SK-N-SH treated with all-trans-retinoic acid at 6 μM for 48 hours (cell line): ENCODE measurements at regions not wholly inside any gene's neighbourhood (a gene's known extent, or its start where the extent isn't known, plus 50 kb on each side); places are given as distances from the start of the nearest gene placed in this dataset.

ENCODE experiments used
- ATAC-seq: fragments of 200-7000 bp; cut with Tn5 transposase; 3 replicates; pipeline ENCODE4 v1.9.1; 2020; ENCODE audit warnings: mild to moderate bottlenecking, moderate library complexity
- ARNTL ChIP-seq: fragments of 450-650 bp; formaldehyde crosslinking; IDR thresholded peaks from 2 replicates; pipeline ENCODE4 v1.5.0; 2020; ENCODE audit warnings: low read depth, mild to moderate bottlenecking, moderate library complexity, borderline replicate concordance
- BACH2 ChIP-seq: fragments of 250-450 bp; sonication (Bioruptor Pico); IDR thresholded peaks from 2 replicates; pipeline ENCODE4 v1.9.0; 2021; ENCODE audit warnings: mild to moderate bottlenecking, borderline replicate concordance
- CREB5 ChIP-seq: fragments of 250-450 bp; sonication (Bioruptor Pico); IDR thresholded peaks from 2 replicates; pipeline ENCODE4 v1.5.1; 2020; ENCODE audit warnings: low read depth, mild to moderate bottlenecking, moderate library complexity
- CSDC2 ChIP-seq: fragments of 250-450 bp; sonication (Bioruptor Pico); IDR thresholded peaks from 2 replicates; pipeline ENCODE4 v1.5.0; 2020; ENCODE audit warnings: mild to moderate bottlenecking, moderate library complexity
- ESRRG ChIP-seq: fragments of 250-450 bp; sonication (Bioruptor Pico); IDR thresholded peaks from 2 replicates; pipeline ENCODE4 v1.6.1; 2021; ENCODE audit warnings: mild to moderate bottlenecking
- GLIS3 ChIP-seq: fragments of 250-450 bp; sonication (Bioruptor Pico); IDR thresholded peaks from 2 replicates; pipeline ENCODE4 v1.5.0; 2020; ENCODE audit warnings: mild to moderate bottlenecking, moderate library complexity
- ISL1 ChIP-seq: fragments of 250-450 bp; sonication (Bioruptor Pico); IDR thresholded peaks from 2 replicates; pipeline ENCODE4 v2.1.2; 2022; ENCODE audit warnings: mild to moderate bottlenecking, moderate library complexity
- OSR1 ChIP-seq: fragments of 250-450 bp; sonication (Bioruptor Pico); IDR thresholded peaks from 2 replicates; pipeline ENCODE4 v1.8.0; 2022; ENCODE audit warnings: moderate library complexity, mild to moderate bottlenecking, inconsistent platforms
- PPARA ChIP-seq: fragments of 250-450 bp; sonication (Bioruptor Pico); IDR thresholded peaks from 2 replicates; pipeline ENCODE4 v1.5.0; 2020; ENCODE audit warnings: mild to moderate bottlenecking, borderline replicate concordance
- SNAI2 ChIP-seq: fragments of 250-450 bp; sonication (Bioruptor Pico); IDR thresholded peaks from 2 replicates; pipeline ENCODE4 v1.5.0; 2020; ENCODE audit warnings: mild to moderate bottlenecking, moderate library complexity
- TCF4 ChIP-seq: fragments of 250-450 bp; sonication (Bioruptor Pico); IDR thresholded peaks from 2 replicates; pipeline ENCODE4 v1.8.0; 2021; ENCODE audit warnings: mild to moderate bottlenecking, moderate library complexity, borderline replicate concordance
- TOX ChIP-seq: fragments of 250-450 bp; sonication (Bioruptor Pico); IDR thresholded peaks from 2 replicates; pipeline ENCODE4 v1.8.0; 2021; ENCODE audit warnings: mild to moderate bottlenecking, moderate library complexity, borderline replicate concordance
- TSHZ2 ChIP-seq: fragments of 250-450 bp; sonication (Bioruptor Pico); IDR thresholded peaks from 2 replicates; pipeline ENCODE4 v1.5.0; 2020; ENCODE audit warnings: mild to moderate bottlenecking, moderate library complexity
- ZC3H10 ChIP-seq: fragments of 250-450 bp; sonication (Bioruptor Pico); IDR thresholded peaks from 2 replicates; pipeline ENCODE4 v1.5.1; 2021; ENCODE audit warnings: mild to moderate bottlenecking, moderate library complexity
- ZFP30 ChIP-seq: fragments of 450-650 bp; formaldehyde crosslinking; IDR thresholded peaks from 2 replicates; pipeline ENCODE4 v1.5.0; 2022; ENCODE audit warnings: mild to moderate bottlenecking, moderate library complexity
- ZNF565 ChIP-seq: fragments of 450-650 bp; formaldehyde crosslinking; conservative IDR thresholded peaks from 2 replicates; pipeline ENCODE4 v1.5.0; 2020; ENCODE audit warnings: low read depth, mild to moderate bottlenecking, moderate library complexity
- ZNF70 ChIP-seq: fragments of 450-650 bp; formaldehyde crosslinking; IDR thresholded peaks from 2 replicates; pipeline ENCODE4 v1.5.0; 2020; ENCODE audit warnings: mild to moderate bottlenecking, moderate library complexity
- ZNF8 ChIP-seq: fragments of 450-650 bp; formaldehyde crosslinking; IDR thresholded peaks from 2 replicates; pipeline ENCODE4 v1.5.0; 2020; ENCODE audit warnings: mild to moderate bottlenecking, moderate library complexity
- TF ChIP-seq, protein P1 (sequence below): fragments of 250-450 bp; sonication (Bioruptor Pico); IDR thresholded peaks from 2 replicates; pipeline ENCODE4 v1.5.1; 2021; ENCODE audit warnings: mild to moderate bottlenecking, moderate library complexity
- TF ChIP-seq, protein P2 (sequence below): fragments of 250-450 bp; sonication (Bioruptor Pico); IDR thresholded peaks from 2 replicates; pipeline ENCODE4 v1.8.0; 2020; ENCODE audit warnings: mild to moderate bottlenecking, moderate library complexity, borderline replicate concordance

GRCh38 chr6:65933390-65933789, 226.4 kb upstream of the EYS start:
- TF ChIP-seq ARNTL (CRISPR knock-in tag) (no peak), CSDC2 (no peak), GLIS3 (CRISPR knock-in tag) (no peak), ZNF70 (no peak)
- ATAC-seq, result no peak

DNA sequence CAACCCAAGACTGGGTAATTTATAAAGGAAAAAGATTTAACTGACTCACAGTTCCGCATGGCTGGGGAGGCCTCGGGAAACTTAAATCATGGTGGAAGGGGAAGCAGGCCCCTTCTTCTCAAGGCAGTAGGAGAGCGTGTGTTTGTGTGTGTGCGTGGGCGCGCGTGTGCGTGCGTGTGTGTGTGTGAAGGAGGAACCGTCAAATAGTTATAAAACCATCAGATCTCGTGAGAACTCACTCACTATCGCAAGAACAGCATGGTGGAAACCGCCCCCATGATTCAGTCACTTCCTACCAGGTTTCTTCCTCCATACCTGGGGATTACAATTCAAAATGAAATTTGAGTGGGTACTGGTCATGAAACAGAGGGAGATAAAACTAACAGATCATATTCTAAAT, 220.1 kb upstream of the EYS start:
- TF ChIP-seq CREB5 (no peak), TSHZ2 (CRISPR knock-in tag) (no peak), ZNF565 (no peak), TOX (CRISPR knock-in tag) (no peak), CSDC2 (no peak), BACH2 (CRISPR knock-in tag) (no peak), ZNF70 (no peak), SNAI2 (no peak), ESRRG (CRISPR knock-in tag) (no peak), OSR1 (CRISPR knock-in tag) (no peak), ZNF8 (CRISPR knock-in tag) (no peak), PPARA (no peak), ISL1 (CRISPR knock-in tag) (no peak), ARNTL (CRISPR knock-in tag) (no peak), TCF4 (CRISPR knock-in tag) (no peak), ZC3H10 (CRISPR knock-in tag) (no peak), ZFP30 (CRISPR knock-in tag) (no peak)
- TF ChIP-seq, protein P1, sequence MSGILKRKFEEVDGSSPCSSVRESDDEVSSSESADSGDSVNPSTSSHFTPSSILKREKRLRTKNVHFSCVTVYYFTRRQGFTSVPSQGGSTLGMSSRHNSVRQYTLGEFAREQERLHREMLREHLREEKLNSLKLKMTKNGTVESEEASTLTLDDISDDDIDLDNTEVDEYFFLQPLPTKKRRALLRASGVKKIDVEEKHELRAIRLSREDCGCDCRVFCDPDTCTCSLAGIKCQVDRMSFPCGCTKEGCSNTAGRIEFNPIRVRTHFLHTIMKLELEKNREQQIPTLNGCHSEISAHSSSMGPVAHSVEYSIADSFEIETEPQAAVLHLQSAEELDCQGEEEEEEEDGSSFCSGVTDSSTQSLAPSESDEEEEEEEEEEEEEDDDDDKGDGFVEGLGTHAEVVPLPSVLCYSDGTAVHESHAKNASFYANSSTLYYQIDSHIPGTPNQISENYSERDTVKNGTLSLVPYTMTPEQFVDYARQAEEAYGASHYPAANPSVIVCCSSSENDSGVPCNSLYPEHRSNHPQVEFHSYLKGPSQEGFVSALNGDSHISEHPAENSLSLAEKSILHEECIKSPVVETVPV, result no peak
- TF ChIP-seq, protein P2, sequence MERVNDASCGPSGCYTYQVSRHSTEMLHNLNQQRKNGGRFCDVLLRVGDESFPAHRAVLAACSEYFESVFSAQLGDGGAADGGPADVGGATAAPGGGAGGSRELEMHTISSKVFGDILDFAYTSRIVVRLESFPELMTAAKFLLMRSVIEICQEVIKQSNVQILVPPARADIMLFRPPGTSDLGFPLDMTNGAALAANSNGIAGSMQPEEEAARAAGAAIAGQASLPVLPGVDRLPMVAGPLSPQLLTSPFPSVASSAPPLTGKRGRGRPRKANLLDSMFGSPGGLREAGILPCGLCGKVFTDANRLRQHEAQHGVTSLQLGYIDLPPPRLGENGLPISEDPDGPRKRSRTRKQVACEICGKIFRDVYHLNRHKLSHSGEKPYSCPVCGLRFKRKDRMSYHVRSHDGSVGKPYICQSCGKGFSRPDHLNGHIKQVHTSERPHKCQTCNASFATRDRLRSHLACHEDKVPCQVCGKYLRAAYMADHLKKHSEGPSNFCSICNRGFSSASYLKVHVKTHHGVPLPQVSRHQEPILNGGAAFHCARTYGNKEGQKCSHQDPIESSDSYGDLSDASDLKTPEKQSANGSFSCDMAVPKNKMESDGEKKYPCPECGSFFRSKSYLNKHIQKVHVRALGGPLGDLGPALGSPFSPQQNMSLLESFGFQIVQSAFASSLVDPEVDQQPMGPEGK (CRISPR knock-in tag), result no peak
- no peak for ATAC-seq

- TF ChIP-seq PPARA (no peak), TSHZ2 (CRISPR knock-in tag) (no peak), ZNF8 (CRISPR knock-in tag) (no peak), TOX (CRISPR knock-in tag) (no peak)
- TF ChIP-seq, all 23 proteins: peak for 0
- no peak for ATAC-seq
Measured at GRCh38 chr6:65924411-65924810, 217.4 kb upstream of the EYS start.
